ENCODE measurements at regions not wholly inside any gene's neighbourhood (a gene's known extent, or its start where the extent isn't known, plus 50 kb on each side); places are given as distances from the start of the nearest gene placed in this dataset.
"Not testable (repeated sequence)": the region's sequence is repeated elsewhere in the genome, so short reads cannot be mapped to it uniquely, and the experiment has no call there.

DNA sequence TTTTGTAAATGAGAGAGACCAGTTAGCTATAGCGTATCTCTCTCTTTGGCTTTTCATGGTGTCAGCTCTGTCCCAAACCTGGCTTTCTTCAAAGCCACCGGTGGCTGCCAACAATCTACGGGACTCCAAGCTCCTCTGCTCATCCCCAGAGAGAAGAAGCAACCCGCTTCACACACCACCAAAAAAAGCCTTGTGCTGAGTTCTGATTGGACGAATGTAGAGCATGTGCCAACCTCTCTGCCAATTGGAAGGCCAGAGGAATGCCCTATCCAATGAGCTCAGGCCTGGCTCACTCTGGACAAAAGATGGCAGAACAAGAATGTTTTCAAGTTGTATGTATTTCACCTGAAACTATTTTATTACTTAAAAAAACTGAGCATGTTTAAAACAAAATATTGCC is 202.4 kb downstream of the C16orf95 start:
- DNase-seq (ENCODE audit: low read depth in 4 of 4, low spot score in 1 of 4): no peak

DNA sequence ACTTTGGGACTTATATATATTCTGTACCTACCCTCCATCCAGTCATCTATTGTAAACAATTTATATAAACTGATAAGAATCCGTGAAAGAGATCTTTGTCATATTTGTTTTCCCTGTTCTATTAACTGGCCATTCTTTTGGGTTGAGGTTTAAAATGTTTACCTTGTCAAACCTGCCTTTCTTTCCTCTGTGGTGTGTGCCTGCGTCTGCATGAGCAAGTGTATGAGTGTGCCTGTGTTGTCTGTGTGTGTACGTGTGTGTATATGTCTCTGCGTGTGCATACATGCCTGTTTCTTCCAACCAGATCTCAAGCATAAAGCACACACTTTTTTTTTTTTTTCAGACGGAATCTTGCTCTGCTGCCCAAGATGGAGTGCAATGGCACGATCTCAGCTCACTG is 201.5 kb downstream of the C16orf95 start:
- no peak for DNase-seq (ENCODE audit: low read depth in 4 of 4, low spot score in 1 of 4)

DNA sequence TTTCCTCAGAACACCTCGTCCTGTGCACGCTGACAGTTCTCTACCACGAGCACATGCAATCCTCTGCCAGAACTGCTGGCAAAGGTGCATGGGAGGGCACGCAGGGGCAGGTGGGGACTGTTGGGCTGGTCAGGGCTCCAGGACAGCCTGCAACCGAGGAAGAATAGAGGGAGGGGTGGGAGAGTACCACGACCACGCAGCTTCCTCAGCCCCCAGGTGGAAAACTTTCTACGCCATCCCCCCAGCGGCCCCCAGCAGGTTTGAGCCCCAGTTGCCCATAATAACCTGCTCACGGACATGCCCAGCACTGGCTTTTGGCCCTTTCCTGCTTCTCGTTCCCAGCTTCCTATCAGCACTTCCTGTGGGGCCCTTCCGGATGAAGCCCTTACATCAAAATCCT is 199.3 kb downstream of the C16orf95 start:
- DNase-seq (ENCODE audit: low read depth in 4 of 4, low spot score in 1 of 4): no peak

DNA sequence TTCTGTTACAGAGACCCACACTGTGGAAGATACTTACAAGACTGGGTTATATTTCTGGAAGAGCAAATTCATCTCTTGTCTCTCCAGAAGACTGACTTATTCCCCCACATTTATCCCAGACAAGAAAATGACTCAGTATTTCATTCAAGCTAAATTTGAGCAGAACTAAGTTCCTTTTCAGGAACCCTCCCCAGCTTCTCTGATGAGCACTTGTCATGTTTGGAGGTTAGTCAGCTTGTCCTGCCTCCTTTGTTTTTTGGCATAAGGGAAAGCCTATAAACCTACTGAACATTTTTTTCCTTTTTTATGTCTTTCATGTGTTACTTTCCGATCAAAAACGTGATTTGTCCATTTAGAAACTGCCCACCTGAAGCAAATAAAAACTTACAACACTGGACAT is 198.0 kb downstream of the C16orf95 start:
- no peak for DNase-seq (ENCODE audit: low read depth in 4 of 4, low spot score in 1 of 4)

DNA sequence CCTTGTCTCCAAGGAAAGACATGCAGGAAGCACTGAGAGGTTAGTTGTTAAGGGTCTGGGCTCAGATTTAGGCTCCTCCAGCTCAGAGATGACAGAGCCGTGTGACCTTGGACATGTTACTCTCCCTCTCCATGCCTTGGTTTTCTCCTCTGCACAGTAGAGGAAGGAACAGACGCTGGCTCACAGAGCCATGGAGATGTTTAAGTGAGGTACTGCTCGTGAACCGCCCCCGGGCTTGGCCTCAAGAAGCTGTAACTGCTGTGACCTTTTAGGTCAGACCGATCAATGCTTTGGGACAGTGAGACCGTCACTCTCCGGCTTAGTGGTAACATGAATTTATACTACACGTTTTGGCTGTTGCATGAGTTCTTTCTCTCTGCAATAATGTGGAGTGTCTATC is 197.4 kb downstream of the C16orf95 start:
- DNase-seq (ENCODE audit: low read depth in 4 of 4, low spot score in 1 of 4): no peak

DNA sequence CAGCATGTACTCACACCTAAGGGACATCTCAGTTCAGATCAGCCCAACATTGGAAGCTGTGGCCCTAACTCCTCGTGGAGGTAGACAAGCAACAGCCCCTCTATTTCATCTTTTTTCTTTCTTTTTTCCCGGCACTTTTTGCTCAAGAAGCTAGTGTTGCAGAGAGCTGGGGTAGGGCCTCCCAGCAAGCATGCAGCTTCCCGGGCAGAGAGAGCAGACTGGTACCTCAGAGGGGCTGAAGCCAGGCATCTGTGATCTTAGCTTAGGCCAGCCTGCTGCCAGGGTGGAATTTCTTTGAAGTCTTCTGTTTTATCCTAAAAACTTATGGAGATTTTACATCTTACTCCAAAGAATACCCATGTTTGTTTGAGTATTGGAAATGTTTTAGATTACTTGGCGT is 195.4 kb downstream of the C16orf95 start:
- DNase-seq (ENCODE audit: low read depth in 4 of 4, low spot score in 1 of 4): no peak

DNA sequence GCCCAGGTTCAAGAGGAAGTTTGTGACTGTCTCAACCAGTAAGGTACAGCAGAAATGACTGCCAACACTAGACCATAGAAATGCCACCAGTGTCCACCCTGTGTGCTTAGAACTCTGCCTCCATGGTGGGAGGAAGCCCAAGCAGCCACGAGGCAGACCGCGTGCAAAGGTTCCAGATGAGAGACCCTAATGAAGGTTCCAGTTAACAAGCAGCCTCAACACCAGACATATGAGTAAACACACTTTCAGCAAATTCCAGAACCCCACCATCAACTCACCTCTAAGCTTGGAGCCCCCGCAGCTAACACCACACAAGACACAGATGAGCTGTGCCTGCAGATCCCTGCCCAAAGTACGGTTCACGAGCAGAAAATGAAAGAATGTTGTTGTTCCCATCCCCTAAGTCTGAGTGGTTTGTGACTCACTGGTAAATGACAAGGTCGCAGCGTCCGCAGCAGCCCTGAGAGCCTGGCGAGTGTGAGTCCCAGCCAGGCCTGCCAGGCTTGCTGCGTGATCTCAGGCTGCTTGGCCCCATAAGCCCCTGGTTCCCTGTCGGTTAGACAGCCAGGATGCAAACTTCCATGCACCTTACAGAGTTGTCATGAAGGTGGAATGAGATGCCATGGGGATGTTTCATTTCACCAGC is 193.7 kb downstream of the C16orf95 start:
- DNase-seq (ENCODE audit: low read depth in 4 of 4, low spot score in 1 of 4): no peak

DNA sequence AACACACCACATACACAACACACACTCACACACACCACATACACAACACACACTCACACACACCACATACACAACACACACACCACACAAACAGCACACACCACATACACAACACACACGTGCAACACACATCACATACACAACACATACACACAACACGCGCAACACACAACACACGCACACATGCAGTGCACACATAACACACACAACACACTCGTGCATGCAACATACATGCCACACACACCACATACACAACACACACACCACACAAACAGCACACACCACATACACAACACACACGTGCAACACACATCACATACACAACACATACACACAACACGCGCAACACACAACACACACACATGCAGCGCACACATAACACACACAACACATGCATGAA is 192.8 kb downstream of the C16orf95 start:
- not testable (repeated sequence) for DNase-seq (ENCODE audit: low read depth in 4 of 4, low spot score in 1 of 4)

DNA sequence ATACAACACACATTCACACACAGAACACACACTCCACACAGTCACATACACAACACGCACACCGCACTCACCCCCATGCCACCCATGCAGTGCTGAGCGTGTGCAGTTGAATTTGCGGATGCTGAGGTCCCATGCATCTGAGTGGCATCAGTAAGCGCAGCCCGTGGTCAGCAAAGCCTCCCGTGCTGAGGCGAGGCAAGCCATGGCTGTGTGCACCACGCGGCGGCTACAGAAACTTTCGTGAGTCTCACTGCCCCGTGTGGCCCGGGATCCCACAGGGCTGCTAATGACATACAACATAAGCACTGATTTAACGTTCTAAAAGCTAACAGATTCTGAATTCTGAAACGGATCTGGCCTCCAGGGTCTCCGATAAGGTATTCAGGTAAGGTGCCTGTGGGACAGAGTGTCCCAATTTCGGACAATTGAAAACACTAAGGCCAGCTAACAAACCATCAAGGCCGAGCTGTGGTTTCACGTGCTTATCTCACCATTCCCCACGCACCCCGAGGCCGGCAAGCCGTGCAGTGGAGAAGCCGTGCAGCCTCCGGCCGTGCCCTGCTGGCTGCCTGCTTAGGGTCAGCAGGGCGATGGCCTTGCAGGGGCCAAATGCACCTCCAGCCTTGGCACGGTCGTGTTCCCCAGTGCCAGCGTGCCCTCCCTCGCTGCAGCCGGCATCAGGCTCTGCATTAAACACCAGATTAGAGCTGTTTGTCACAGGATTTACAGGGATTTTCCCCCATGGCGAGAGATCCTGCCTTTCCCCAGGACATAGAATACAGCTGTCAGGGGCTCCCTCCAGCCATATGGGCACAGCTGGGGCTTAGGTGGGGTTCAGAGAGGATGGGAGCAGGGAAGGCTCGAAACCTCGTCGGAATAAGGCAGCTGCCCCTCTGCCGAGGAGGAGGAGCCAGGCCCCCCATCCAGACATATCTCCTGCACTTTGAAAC is 191.7 kb downstream of the C16orf95 start:
- DNase-seq (ENCODE audit: low read depth in 4 of 4, low spot score in 1 of 4): no peak

DNA sequence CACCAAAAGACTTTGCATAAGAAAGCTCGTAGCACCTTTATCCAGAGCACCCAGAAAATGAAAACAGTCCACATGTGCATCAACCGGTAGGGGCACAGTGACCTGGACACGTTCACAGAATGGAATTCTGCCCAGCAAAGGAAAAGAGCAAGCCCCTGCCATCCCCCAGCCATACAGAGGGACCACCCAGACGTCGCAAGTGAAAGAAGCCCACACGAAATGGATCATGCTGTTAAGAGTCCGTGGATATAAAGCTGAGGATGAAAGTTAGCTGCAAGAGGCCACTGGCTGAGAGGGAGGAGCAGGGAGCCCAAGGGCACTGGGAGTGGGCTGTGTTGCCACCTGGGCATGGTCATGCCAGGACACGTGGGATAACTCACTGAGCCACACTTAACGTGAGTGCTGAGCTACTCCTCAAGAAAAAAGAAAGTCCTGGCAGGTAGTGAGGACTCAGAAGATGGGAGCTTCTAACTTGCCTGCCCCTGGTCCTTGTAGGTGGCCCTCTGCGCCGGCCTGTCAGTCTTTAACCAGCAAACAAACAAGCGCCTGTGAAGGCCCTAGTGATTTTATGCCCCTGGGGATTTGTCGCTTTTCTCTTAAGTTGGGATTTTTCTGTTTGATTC is 190.7 kb downstream of the C16orf95 start:
- no peak for DNase-seq (ENCODE audit: low read depth in 4 of 4, low spot score in 1 of 4)

DNA sequence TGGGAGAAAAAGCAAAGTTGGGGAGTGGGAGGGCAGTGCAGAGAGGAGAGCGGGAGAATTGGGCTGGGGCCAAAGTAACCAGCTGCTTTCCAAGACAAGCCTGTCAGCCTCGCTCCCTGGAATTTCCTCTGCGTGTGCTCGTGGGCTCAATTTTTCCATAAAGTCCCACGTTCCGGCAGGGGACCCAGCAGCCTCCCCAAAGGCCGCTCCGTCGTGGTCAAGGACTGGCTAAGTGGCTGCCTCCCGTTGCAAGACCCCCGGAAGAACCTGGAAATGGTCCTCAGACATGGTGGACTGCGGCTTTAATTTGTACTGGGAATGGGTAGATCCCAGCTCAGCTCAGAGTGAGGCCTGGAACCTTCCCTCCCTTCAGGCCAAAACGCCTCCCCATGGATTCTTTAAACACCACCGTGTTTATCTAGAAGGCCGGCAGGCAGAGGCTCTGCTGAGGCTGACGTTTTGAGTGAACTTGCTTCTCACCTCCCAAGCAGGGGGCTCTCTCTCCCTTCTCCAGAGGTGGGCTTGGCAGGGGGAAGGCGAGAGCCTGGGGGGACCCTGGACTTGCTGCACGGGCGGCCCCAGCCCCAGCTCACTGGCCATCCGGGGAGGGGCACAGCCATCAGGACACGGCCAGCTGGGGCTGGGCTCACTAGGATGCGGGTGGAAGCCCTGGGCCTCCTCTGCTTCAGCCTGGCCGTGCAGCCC is 190.0 kb downstream of the C16orf95 start:
- no peak for DNase-seq (ENCODE audit: low read depth in 4 of 4, low spot score in 1 of 4)

DNA sequence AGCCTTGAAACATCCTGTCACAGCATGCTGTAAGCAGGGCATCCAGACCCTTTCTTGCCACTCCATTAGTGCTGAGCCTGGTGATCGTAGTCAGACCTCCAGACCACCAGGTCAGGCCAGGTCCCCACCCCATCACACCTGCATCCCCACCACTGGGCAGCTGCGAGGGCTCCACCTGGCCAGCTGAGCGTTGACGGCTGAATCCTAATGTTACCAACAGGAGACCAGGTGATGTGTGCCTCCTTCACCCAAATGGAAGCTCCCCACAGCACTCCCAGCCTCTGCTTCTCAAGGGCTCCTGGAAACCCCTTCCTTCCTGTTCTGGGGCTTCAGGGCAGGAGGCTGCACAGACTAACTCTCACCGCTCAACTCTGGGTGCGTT is 189.4 kb downstream of the C16orf95 start:
- no peak for DNase-seq (ENCODE audit: low read depth in 4 of 4, low spot score in 1 of 4)

DNA sequence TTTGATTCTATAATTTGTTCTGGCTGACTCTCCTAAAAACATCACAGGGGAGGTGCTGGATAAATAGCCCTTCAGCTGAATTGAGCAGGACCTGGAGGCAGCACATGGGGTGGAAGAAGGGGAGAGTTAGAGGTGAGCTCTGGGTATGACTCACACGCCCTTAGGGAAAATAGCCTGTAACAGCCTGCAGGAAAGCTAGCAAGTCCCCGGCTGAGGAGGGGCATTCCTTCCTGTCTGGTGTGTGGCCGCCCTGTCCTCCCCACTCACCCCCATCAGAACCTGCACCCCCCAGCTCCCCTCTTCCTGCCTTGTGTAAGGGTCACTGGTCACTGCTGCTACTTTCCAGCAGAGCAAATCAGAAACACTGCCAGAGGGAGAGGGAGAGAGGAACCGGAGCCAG is 187.4 kb downstream of the C16orf95 start:
- DNase-seq (ENCODE audit: low read depth in 4 of 4, low spot score in 1 of 4): no peak

DNA sequence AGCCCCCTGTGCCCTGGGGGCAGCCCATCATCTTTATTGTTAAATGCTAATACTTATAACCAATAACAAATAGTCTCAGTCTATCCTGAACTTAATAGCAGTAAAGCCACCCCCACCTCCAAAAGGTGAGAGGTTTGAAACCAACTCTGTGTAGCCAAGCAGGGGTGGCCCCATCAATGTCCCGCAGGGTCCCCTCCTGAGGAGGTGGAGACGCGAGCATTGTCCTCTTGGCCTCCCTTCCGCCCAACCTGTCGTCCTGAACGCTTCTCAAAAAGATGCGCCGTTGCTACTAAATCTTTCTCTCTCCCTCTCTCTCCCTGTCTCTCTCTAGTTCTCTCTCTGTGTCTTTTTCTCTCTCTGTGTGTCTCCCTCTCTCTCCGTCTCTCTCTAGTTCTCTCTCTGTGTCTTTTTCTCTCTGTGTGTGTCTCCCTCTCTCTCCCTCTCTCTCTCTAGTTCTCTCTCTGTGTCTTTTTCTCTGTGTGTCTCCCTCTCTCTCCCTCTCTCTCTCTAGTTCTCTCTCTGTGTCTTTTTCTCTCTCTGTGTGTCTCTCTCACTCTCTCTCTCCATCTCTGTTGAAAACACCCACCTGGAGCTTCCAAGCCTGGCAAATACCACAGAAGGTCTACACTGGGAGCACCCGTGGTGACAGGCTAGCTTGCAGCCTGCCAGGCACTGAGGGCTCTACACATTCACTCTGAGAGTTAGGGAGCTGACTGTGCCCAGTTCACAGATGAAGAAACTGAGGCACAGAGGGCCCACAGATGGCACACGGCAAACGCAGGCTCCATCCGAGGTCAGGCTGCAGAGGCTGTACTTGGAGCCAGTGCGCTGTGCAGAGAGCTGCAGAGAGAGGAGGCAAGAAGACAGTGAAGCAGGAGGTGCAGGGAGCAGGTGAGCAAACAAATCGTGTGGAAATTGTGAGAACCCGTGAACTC is 185.9 kb downstream of the C16orf95 start:
- DNase-seq (ENCODE audit: low read depth in 4 of 4, low spot score in 1 of 4): no peak

DNA sequence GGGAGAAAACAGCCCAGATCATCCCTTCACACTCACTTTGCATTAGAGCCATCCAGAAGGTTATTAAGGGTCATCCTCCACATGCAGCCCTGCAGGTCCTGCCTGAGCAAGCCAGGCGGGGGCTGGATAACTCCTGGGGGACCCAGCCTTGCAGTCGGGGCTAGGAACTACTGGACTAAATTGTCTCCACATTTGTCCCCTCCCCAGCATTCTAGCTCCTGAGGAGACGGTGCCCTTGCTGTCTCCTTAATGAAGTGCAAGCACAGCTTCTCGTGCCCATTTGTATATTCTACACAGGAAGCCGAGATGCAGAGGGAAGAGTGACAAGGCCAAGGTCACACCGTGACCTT is 185.2 kb downstream of the C16orf95 start:
- DNase-seq (ENCODE audit: low read depth in 4 of 4, low spot score in 1 of 4): no peak

DNA sequence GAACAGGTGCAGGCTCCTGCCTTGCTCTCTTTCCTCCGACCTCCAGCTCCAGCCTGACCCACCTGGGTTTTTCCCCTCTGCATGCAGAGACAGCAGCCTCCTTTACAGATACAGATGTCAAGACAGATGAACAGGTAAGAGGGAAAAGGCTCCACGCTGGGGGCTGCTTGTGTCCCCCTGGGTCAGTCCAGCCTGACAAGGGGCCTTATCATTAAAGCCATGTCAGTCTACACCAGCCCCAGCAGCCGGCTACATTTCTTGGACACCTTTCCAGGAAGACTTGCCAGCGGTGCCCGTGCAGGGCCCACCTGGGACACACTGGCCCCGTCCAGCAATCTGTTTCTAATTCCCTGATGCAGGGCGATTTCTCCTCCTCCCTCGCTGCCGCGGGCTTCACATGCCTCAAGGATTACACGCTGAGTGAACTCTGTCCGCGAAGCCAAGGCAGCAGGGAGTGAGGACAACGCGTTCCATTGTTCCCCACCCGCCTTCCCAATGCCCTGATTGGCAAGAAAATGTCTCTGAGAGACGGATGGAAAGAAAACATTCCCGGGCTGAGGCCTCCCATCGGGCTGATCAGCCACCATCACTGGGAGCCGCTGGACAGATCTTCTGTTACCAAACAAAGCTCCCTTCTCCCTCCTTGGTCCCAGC is 184.7 kb downstream of the C16orf95 start:
- no peak for DNase-seq (ENCODE audit: low read depth in 4 of 4, low spot score in 1 of 4)

DNA sequence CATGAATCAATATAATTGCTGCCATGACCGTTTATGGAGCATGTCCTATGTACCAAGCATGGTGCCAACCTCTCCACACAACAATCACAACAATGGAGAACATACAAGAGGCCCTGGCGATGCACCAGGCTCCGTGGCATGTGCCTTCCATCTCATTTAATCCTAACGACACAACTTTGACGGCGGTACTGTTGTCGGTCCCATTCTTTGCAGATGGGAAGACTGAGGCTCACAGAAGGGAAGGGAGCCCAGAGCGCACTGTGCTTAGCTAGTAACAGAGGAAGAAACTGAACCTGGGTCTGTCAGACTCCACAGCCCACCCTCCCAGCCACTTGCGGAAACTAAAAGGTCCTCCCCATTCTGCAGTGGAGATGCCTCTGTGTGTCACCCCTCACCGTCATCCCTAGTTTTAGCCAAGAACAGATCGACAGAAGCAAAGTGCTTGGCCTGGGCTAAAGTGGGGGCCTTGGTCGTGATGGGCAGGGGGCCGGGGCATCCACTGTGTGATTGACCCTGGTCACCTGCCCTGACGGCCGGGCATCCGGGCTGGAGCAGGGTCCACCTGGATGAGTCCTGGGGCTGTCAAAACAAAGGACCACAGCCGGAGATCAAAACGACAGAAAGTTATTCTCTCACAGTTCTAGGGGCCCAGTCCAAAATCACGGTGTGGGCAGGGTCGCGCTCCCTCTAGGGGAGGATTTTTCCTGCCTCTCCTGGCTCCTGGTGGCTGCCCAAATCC is 183.9 kb downstream of the C16orf95 start:
- no peak for DNase-seq (ENCODE audit: low read depth in 4 of 4, low spot score in 1 of 4)

DNA sequence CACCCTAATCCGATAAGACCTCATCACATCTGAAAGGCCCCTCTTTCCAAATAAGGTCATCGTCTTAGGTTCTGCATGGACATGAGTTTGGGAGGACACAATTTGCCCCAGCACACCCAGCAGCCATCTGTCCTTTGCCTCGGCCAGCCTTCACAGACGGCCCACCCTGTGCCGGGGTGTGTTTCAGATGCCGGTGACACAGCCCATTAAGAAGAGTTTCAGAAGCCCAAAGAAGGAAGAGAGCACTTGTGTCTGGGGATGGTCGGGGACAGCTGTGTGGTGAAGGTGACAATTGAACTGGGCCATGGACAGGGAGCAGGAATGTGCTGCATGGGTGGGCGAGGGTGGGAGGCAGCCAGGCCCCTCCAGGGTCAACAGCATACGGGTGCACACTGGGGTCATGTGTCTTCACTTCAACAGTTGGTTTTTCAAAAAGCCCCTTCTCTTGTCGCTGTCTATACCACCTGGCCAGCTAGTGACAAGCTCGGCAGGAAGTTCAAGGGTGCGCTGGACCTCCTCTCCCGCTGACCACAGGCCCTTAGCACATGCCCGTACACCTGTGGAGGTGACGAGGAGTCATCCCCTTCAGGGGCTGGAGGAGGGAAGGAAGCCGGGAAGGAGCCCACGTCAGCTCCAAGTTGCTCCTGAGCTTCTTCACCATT is 183.1 kb downstream of the C16orf95 start:
- DNase-seq (ENCODE audit: low read depth in 4 of 4, low spot score in 1 of 4): no peak

DNA sequence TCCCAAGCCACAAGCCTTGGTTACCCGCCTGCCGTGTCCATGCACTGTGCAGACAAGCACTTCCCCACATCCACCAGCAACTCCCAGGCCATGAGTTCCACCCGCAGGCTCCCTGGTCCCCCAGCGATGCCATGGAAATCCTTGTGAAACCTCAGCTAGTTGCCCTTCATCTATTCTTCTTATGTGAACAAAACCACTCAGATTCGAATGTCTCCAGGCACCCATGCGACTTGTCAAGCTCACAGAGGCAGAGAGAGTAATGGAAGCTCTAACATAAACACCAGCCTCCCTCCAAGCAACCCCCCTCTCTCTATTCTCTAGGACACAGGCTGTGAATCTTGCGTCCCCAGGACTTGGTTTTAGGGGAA is 182.6 kb downstream of the C16orf95 start:
- no peak for DNase-seq (ENCODE audit: low read depth in 4 of 4, low spot score in 1 of 4)
